Esophagus squamous epithelium (tissue), 4 donors: ENCODE measurements at regions not wholly inside any gene's neighbourhood (a gene's known extent, or its start where the extent isn't known, plus 50 kb on each side); places are given as distances from the start of the nearest gene placed in this dataset.

Experiments used
- CTCF ChIP-seq, 6 experiments: fragments of 450-650 bp in 4 of 6; fragments of 200-600 bp in 2 of 6; sonication (generic) in 2 of 6; IDR thresholded peaks; one replicate each; pipeline ENCODE4 v1.5.1; 2016 to 2019; ENCODE audit warnings: antibody characterized with exemption in 6 of 6, mild to moderate bottlenecking in 4 of 6, moderate library complexity in 4 of 6
- POLR2A ChIP-seq, 4 donors: fragments of 450-650 bp; IDR thresholded peaks; one replicate each; pipeline ENCODE4 v1.6.1; 2017; ENCODE audit warnings: antibody characterized with exemption in 4 of 4, mild to moderate bottlenecking in 4 of 4, moderate library complexity in 3 of 4

GRCh38 chr9:86668488-86668887, 278.8 kb downstream of the GAS1 start:
- no peak for TF ChIP-seq CTCF (IDR thresholded peaks at IDR 0.05)
- no peak for TF ChIP-seq POLR2A (IDR thresholded peaks at IDR 0.05)
